ENCODE measurements at regions not wholly inside any gene's neighbourhood (a gene's known extent, or its start where the extent isn't known, plus 50 kb on each side); places are given as distances from the start of the nearest gene placed in this dataset.
A peak's percentile ranks its signal among the peaks of the same experiment; 100 is the strongest.

GRCh38 chr9:18296702-18297055, 177.3 kb upstream of the ADAMTSL1 start:
- POLR2A ChIA-PET: no interaction called here

GRCh38 chr9:18297056-18297841, 176.7 kb upstream of the ADAMTSL1 start:
- ChIA-PET CTCF (interaction anchor here (1.5 kb wide), 1 partner anchor 42 kb away, joined by 8 read pairs; no protein-coding TSS in a partner anchor), POLR2A (no interaction called here)
- H3K9me3 Mint-ChIP-seq: peaks cover 2% of the 10 kb centered on the region; the same call in 1 of the 2 replicates
- ATAC-seq (peak; percentile 95), DNase-seq (ENCODE audit: low spot score) (peak; percentile 42)
- TF ChIP-seq CTCF (IDR thresholded peaks at IDR 0.05): 0 out of 2 replicates have a peak, but pooled peaks have one; percentile 31
- no peak for TF ChIP-seq ATF1 (CRISPR knock-in tag; IDR thresholded peaks at IDR 0.05)
- no peak overlapping the region for H3K4me3 Mint-ChIP-seq
- H3K36me3 Mint-ChIP-seq: no peaks in the 10 kb centered on the region
- H3K4me1 Mint-ChIP-seq: peaks cover 12% of the 10 kb centered on the region
- H3K27ac Mint-ChIP-seq: no peak overlapping the region
- H3K27me3 Mint-ChIP-seq (ENCODE audit: low read depth): no peaks in the 10 kb centered on the region

More at GRCh38 chr9:18296702-18297055, 177.3 kb upstream of the ADAMTSL1 start:
- TF ChIP-seq ZNF416 (CRISPR knock-in tag; IDR thresholded peaks at IDR 0.05): no peak
- no peak for TF ChIP-seq ZNF263 (CRISPR knock-in tag; IDR thresholded peaks at IDR 0.05; ENCODE audit: low read depth)
- DNase-seq (ENCODE audit: low spot score): no peak
- Mint-ChIP-seq H3K27ac (no peak overlapping the region), H3K27me3 (ENCODE audit: low read depth) (no peaks in the 10 kb centered on the region), H3K4me3 (no peak overlapping the region), H3K36me3 (no peaks in the 10 kb centered on the region), H3K4me1 (peaks cover 12% of the 10 kb centered on the region), H3K9me3 (peaks cover 5% of the 10 kb centered on the region; the same call in 1 of the 2 replicates)
- no peak for ATAC-seq
- CTCF ChIA-PET: no interaction called here

GRCh38 chr9:18299449-18299848, 174.5 kb upstream of the ADAMTSL1 start:
- Mint-ChIP-seq H3K4me1 (peaks cover 15% of the 10 kb centered on the region), H3K9me3 (no peaks in the 10 kb centered on the region), H3K27ac (no peak overlapping the region), H3K4me3 (no peak overlapping the region), H3K36me3 (no peaks in the 10 kb centered on the region), H3K27me3 (ENCODE audit: low read depth) (no peaks in the 10 kb centered on the region)
- ChIA-PET POLR2A (no interaction called here), CTCF (no interaction called here)
- ATAC-seq: no peak
- DNase-seq (ENCODE audit: low spot score): no peak
- TF ChIP-seq PRRX2 (CRISPR knock-in tag; IDR thresholded peaks at IDR 0.05) (no peak), AR (CRISPR knock-in tag; IDR thresholded peaks at IDR 0.05) (no peak), CTCF (IDR thresholded peaks at IDR 0.05) (no peak), ZMAT4 (CRISPR knock-in tag; IDR thresholded peaks at IDR 0.05) (no peak), MAX (CRISPR knock-in tag; IDR thresholded peaks at IDR 0.05) (no peak), ELF4 (CRISPR knock-in tag; IDR thresholded peaks at IDR 0.05; ENCODE audit: low read depth) (no peak), E2F1 (CRISPR knock-in tag; IDR thresholded peaks at IDR 0.05) (no peak), FOXP4 (CRISPR knock-in tag; IDR thresholded peaks at IDR 0.05) (no peak), ERG (CRISPR knock-in tag; IDR thresholded peaks at IDR 0.05) (no peak)
- TF ChIP-seq, protein P1, sequence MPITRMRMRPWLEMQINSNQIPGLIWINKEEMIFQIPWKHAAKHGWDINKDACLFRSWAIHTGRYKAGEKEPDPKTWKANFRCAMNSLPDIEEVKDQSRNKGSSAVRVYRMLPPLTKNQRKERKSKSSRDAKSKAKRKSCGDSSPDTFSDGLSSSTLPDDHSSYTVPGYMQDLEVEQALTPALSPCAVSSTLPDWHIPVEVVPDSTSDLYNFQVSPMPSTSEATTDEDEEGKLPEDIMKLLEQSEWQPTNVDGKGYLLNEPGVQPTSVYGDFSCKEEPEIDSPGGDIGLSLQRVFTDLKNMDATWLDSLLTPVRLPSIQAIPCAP (CRISPR knock-in tag; IDR thresholded peaks at IDR 0.05): no peak
- TF ChIP-seq, protein P2, sequence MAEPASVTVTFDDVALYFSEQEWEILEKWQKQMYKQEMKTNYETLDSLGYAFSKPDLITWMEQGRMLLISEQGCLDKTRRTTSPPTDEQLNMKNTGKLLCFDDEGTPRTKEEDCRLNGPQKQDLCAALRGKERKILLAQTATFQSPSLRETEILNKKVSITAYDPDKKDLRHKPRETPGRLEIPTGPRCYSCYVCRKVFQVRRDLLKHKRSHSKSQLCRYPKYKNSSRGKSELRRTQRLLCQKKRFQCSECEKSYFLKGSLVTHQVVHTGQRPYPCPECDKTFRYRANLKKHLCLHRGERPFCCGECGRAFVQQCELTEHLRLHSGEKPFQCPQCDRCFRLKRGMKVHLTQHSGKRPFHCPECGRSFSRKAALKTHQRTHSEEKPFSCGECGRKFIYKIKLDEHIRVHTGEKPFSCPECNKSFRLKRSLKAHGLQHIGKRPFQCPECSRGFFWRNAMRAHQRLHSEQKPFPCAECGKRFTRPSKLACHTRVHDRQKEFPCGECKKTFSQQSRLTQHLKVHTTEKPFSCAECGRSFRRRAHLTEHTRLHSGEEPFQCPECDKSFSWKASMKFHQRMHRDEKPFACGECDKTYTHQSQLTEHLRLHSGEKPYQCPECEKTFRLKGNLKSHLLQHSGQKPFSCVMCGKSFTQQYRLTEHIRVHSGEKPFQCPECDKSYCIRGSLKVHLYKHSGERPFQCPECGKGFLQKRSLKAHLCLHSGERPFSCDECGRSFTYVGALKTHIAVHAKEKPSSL (CRISPR knock-in tag; conservative IDR thresholded peaks at IDR 0.05): no peak

All from WTC11 (cell line).